HK-2 (cell line): ENCODE measurements at regions not wholly inside any gene's neighbourhood (a gene's known extent, or its start where the extent isn't known, plus 50 kb on each side); places are given as distances from the start of the nearest gene placed in this dataset.

Experiments
- DNase-seq: peaks from one replicate; pipeline ENCODE4 v3.0.0-alpha.2; 2018; ENCODE audit not compliant: unreplicated experiment

GRCh38 chr3:176554791-176555654, 642.3 kb downstream of the TBL1XR1 start:
- no peak for DNase-seq

GRCh38 chr3:176554264-176554663, 643.0 kb downstream of the TBL1XR1 start:
- DNase-seq = no peak

- DNase-seq = no peak
These were observed 670.3 kb downstream of the TBL1XR1 start for GRCh38 chr3:176526942-176527341.

- no peak for DNase-seq
These were observed 671.1 kb downstream of the TBL1XR1 start for GRCh38 chr3:176526225-176526624.

- DNase-seq = no peak
These were observed 674.2 kb downstream of the TBL1XR1 start for GRCh38 chr3:176523114-176523513.

GRCh38 chr3:176522436-176522835, 674.8 kb downstream of the TBL1XR1 start:
- DNase-seq = no peak

- no peak for DNase-seq
These were observed 675.6 kb downstream of the TBL1XR1 start for GRCh38 chr3:176521531-176522175.

- peak; percentile 28 for DNase-seq
These were observed 683.0 kb downstream of the TBL1XR1 start for GRCh38 chr3:176514297-176514696.

- no peak for DNase-seq
These were observed 683.7 kb downstream of the TBL1XR1 start for GRCh38 chr3:176513604-176514003.

GRCh38 chr3:176512037-176512436, 685.2 kb downstream of the TBL1XR1 start:
- no peak for DNase-seq

- DNase-seq = no peak
These were observed 687.2 kb downstream of the TBL1XR1 start for GRCh38 chr3:176510097-176510496.

GRCh38 chr3:176505878-176506621, 691.2 kb downstream of the TBL1XR1 start:
- DNase-seq = no peak

- no peak for DNase-seq
These were observed 706.2 kb downstream of the TBL1XR1 start for GRCh38 chr3:176491084-176491483.

GRCh38 chr3:176490357-176490756, 706.9 kb downstream of the TBL1XR1 start:
- DNase-seq = no peak

- no peak for DNase-seq
These were observed 718.0 kb downstream of the TBL1XR1 start for GRCh38 chr3:176479248-176479647.

- no peak for DNase-seq
These were observed 727.5 kb downstream of the TBL1XR1 start for GRCh38 chr3:176469694-176470205.

GRCh38 chr3:176463610-176464009, 733.7 kb downstream of the TBL1XR1 start:
- no peak for DNase-seq

GRCh38 chr3:176447369-176447768, 749.9 kb downstream of the TBL1XR1 start:
- no peak for DNase-seq

GRCh38 chr3:176442326-176442725, 755.0 kb downstream of the TBL1XR1 start:
- DNase-seq = no peak

- DNase-seq = no peak
These were observed 757.6 kb downstream of the TBL1XR1 start for GRCh38 chr3:176439729-176440128.

- DNase-seq = no peak
These were observed 765.3 kb downstream of the TBL1XR1 start for GRCh38 chr3:176431991-176432390.

GRCh38 chr3:176431038-176431418, 766.3 kb downstream of the TBL1XR1 start:
- no peak for DNase-seq
